ENCODE measurements at regions not wholly inside any gene's neighbourhood (a gene's known extent, or its start where the extent isn't known, plus 50 kb on each side); places are given as distances from the start of the nearest gene placed in this dataset.

GRCh38 chr9:24608599-24608998 is 62.9 kb upstream of the IZUMO3 start:
- no peak overlapping the region for H3K4me3 ChIP-seq (replicated peaks; ENCODE audit: low read depth, low read length)
- no peak for DNase-seq (ENCODE audit: extremely low read depth, low read depth)
- TF ChIP-seq CTCF (IDR thresholded peaks at IDR 0.05; ENCODE audit: low read depth, low read length, missing control alignments): no peak

- no peak for DNase-seq (ENCODE audit: extremely low read depth, low read depth)
- TF ChIP-seq CTCF (IDR thresholded peaks at IDR 0.05; ENCODE audit: low read depth, low read length, missing control alignments): no peak
- H3K4me3 ChIP-seq (replicated peaks; ENCODE audit: low read depth, low read length): no peak overlapping the region
Observed at GRCh38 chr9:24602693-24603352, 57.1 kb upstream of the IZUMO3 start.

Data from HFF-Myc (cell line).